ENCODE measurements at regions not wholly inside any gene's neighbourhood (a gene's known extent, or its start where the extent isn't known, plus 50 kb on each side); places are given as distances from the start of the nearest gene placed in this dataset.

DNA sequence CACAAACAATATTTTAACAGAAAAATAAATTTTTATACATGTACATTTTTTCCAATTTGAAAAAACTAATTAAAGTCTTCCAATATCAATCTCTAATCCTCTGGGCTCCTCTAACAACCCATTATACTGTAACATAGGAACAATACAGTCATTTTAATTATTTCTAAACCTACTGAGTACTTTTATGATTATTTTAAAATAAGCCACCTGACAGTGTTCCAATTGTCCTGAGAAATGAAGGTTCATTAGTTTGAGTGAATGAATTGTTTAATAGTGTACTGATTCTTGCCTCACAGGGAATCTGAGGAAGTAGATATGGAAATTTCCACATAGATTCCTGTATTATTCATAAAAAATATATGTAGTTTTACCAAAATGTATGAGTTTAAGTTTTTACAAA lies 123.1 kb upstream of the EYS start:
- TF ChIP-seq SP2 (tag by site-specific recombination; IDR thresholded peaks at IDR 0.05) = no peak
- no peak for TF ChIP-seq ZNF274 (IDR thresholded peaks at IDR 0.05; ENCODE audit: low read length)
- no peak for TF ChIP-seq ZNF274 (tag by site-specific recombination; IDR thresholded peaks at IDR 0.05; ENCODE audit: borderline replicate concordance)
- TF ChIP-seq ZNF48 (tag by site-specific recombination; IDR thresholded peaks at IDR 0.05) = no peak
- TF ChIP-seq, protein P1, sequence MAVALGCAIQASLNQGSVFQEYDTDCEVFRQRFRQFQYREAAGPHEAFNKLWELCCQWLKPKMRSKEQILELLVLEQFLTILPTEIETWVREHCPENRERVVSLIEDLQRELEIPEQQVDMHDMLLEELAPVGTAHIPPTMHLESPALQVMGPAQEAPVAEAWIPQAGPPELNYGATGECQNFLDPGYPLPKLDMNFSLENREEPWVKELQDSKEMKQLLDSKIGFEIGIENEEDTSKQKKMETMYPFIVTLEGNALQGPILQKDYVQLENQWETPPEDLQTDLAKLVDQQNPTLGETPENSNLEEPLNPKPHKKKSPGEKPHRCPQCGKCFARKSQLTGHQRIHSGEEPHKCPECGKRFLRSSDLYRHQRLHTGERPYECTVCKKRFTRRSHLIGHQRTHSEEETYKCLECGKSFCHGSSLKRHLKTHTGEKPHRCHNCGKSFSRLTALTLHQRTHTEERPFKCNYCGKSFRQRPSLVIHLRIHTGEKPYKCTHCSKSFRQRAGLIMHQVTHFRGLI (tag by site-specific recombination; IDR thresholded peaks at IDR 0.05) = no peak
- TF ChIP-seq, protein P2, sequence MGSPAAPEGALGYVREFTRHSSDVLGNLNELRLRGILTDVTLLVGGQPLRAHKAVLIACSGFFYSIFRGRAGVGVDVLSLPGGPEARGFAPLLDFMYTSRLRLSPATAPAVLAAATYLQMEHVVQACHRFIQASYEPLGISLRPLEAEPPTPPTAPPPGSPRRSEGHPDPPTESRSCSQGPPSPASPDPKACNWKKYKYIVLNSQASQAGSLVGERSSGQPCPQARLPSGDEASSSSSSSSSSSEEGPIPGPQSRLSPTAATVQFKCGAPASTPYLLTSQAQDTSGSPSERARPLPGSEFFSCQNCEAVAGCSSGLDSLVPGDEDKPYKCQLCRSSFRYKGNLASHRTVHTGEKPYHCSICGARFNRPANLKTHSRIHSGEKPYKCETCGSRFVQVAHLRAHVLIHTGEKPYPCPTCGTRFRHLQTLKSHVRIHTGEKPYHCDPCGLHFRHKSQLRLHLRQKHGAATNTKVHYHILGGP (tag by site-specific recombination; IDR thresholded peaks at IDR 0.05) = no peak
- TF ChIP-seq ZNF140 (tag by site-specific recombination; IDR thresholded peaks at IDR 0.05) = no peak
- no peak for TF ChIP-seq REST (tag by site-specific recombination; IDR thresholded peaks at IDR 0.05)
- TF ChIP-seq, protein P3, sequence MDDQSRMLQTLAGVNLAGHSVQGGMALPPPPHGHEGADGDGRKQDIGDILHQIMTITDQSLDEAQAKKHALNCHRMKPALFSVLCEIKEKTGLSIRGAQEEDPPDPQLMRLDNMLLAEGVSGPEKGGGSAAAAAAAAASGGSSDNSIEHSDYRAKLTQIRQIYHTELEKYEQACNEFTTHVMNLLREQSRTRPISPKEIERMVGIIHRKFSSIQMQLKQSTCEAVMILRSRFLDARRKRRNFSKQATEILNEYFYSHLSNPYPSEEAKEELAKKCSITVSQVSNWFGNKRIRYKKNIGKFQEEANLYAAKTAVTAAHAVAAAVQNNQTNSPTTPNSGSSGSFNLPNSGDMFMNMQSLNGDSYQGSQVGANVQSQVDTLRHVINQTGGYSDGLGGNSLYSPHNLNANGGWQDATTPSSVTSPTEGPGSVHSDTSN (CRISPR knock-in tag; IDR thresholded peaks at IDR 0.05) = no peak
- TF ChIP-seq, protein P4, sequence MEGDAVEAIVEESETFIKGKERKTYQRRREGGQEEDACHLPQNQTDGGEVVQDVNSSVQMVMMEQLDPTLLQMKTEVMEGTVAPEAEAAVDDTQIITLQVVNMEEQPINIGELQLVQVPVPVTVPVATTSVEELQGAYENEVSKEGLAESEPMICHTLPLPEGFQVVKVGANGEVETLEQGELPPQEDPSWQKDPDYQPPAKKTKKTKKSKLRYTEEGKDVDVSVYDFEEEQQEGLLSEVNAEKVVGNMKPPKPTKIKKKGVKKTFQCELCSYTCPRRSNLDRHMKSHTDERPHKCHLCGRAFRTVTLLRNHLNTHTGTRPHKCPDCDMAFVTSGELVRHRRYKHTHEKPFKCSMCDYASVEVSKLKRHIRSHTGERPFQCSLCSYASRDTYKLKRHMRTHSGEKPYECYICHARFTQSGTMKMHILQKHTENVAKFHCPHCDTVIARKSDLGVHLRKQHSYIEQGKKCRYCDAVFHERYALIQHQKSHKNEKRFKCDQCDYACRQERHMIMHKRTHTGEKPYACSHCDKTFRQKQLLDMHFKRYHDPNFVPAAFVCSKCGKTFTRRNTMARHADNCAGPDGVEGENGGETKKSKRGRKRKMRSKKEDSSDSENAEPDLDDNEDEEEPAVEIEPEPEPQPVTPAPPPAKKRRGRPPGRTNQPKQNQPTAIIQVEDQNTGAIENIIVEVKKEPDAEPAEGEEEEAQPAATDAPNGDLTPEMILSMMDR (tag by site-specific recombination; IDR thresholded peaks at IDR 0.05) = no peak
- TF ChIP-seq PRDM1 (tag by site-specific recombination; IDR thresholded peaks at IDR 0.05) = no peak
- TF ChIP-seq ZBTB8A (tag by site-specific recombination; IDR thresholded peaks at IDR 0.05) = no peak
- TF ChIP-seq YY1 (tag by site-specific recombination; IDR thresholded peaks at IDR 0.05) = no peak
- TF ChIP-seq ZNF416 (tag by site-specific recombination; IDR thresholded peaks at IDR 0.05) = no peak

Measured in HEK293 (cell line).